ENCODE measurements at regions not wholly inside any gene's neighbourhood (a gene's known extent, or its start where the extent isn't known, plus 50 kb on each side); places are given as distances from the start of the nearest gene placed in this dataset.

DNA sequence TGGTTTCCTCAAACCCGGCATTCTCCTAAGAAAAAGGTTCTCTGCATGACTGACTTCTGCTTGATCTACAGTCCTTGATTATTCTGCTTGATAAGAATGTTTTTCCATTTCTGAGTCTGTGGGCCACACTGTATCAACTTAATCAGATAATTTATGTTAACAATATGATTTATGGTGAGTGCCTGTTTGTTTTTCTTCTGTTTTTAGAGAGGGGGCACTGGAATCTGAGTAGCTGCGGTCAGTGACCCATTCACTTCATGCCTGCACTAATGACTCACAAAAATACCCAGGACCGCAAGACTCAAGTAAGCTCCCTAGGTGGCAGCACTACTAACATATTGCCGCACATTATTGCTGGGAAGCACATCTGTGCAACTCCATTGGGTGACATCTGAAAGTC is 542.3 kb upstream of the ATXN8OS start:
- TF ChIP-seq, protein P1, sequence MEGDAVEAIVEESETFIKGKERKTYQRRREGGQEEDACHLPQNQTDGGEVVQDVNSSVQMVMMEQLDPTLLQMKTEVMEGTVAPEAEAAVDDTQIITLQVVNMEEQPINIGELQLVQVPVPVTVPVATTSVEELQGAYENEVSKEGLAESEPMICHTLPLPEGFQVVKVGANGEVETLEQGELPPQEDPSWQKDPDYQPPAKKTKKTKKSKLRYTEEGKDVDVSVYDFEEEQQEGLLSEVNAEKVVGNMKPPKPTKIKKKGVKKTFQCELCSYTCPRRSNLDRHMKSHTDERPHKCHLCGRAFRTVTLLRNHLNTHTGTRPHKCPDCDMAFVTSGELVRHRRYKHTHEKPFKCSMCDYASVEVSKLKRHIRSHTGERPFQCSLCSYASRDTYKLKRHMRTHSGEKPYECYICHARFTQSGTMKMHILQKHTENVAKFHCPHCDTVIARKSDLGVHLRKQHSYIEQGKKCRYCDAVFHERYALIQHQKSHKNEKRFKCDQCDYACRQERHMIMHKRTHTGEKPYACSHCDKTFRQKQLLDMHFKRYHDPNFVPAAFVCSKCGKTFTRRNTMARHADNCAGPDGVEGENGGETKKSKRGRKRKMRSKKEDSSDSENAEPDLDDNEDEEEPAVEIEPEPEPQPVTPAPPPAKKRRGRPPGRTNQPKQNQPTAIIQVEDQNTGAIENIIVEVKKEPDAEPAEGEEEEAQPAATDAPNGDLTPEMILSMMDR (IDR thresholded peaks at IDR 0.05) = peak; percentile 21; the same call in 1 of the 2 replicates
- TF ChIP-seq, protein P2, sequence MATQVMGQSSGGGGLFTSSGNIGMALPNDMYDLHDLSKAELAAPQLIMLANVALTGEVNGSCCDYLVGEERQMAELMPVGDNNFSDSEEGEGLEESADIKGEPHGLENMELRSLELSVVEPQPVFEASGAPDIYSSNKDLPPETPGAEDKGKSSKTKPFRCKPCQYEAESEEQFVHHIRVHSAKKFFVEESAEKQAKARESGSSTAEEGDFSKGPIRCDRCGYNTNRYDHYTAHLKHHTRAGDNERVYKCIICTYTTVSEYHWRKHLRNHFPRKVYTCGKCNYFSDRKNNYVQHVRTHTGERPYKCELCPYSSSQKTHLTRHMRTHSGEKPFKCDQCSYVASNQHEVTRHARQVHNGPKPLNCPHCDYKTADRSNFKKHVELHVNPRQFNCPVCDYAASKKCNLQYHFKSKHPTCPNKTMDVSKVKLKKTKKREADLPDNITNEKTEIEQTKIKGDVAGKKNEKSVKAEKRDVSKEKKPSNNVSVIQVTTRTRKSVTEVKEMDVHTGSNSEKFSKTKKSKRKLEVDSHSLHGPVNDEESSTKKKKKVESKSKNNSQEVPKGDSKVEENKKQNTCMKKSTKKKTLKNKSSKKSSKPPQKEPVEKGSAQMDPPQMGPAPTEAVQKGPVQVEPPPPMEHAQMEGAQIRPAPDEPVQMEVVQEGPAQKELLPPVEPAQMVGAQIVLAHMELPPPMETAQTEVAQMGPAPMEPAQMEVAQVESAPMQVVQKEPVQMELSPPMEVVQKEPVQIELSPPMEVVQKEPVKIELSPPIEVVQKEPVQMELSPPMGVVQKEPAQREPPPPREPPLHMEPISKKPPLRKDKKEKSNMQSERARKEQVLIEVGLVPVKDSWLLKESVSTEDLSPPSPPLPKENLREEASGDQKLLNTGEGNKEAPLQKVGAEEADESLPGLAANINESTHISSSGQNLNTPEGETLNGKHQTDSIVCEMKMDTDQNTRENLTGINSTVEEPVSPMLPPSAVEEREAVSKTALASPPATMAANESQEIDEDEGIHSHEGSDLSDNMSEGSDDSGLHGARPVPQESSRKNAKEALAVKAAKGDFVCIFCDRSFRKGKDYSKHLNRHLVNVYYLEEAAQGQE (IDR thresholded peaks at IDR 0.05; ENCODE audit: insufficient read depth in 1 of 2, low read depth in 2 of 2, low read length in 1 of 2) = no peak
